Spleen (tissue), 7 donors: ENCODE measurements at regions not wholly inside any gene's neighbourhood (a gene's known extent, or its start where the extent isn't known, plus 50 kb on each side); places are given as distances from the start of the nearest gene placed in this dataset.

Experiments used
- POLR2A ChIP-seq, 3 donors: fragments of 450-650 bp; IDR thresholded peaks; one replicate each; pipeline ENCODE4 v1.5.1; 2017; ENCODE audit warnings: antibody characterized with exemption in 3 of 3, mild to moderate bottlenecking in 1 of 3
- TF ChIP-seq, protein P1 (sequence below), 11 experiments: fragments of 200-600 bp in 7 of 11; fragments of 450-650 bp in 4 of 11; sonication (generic) in 4 of 11; IDR thresholded peaks in 8 of 11; conservative IDR thresholded peaks in 3 of 11; 1 replicate in 7 of 11; 2 replicates in 4 of 11; pipeline versions ENCODE4 v1.4.0 to v1.8.0; 2016 to 2021; ENCODE audit warnings: antibody characterized with exemption in 11 of 11, inconsistent platforms in 4 of 11, mild to moderate bottlenecking in 1 of 11
- donor health status: DM: no; HTN: no; CAD: no; lungs with moderate emphysema.
- donor health status: DM: no; HTN: no; CAD: no.
- donor health status: DM: no; HTN: no; CAD: no.

DNA sequence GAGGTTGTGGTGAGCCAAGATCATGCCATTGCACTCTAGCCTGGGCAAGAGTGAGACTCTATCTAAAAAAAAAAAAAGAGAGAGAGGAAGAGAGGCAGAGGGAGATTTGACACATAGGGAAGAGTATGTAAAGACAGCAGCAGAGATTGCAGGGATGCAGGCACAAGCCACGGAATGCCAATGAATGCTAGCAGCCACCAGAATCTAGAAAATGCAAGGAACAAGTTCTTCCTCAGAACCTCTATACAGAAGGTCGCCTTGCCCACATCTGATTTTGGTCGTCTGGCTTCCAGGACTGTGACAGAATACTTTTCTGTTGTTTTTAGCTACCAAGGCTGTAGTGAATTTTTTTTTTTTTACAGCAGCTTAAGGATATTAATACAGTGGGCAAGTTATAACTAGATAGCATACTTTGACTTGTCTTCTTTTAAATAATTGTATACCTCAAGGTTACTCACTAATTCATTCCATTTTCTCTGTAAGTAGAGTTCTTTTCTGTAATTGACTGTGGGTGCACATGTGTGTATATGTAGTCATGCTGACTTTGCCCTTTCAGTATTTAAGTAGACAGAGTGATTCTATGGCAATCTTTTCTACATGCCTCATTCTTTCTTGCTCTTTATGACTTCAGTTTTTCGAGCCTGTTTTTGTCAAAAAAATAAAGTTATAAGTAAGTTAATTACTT lies 402.2 kb downstream of the GJA1 start:
- TF ChIP-seq, protein P1, sequence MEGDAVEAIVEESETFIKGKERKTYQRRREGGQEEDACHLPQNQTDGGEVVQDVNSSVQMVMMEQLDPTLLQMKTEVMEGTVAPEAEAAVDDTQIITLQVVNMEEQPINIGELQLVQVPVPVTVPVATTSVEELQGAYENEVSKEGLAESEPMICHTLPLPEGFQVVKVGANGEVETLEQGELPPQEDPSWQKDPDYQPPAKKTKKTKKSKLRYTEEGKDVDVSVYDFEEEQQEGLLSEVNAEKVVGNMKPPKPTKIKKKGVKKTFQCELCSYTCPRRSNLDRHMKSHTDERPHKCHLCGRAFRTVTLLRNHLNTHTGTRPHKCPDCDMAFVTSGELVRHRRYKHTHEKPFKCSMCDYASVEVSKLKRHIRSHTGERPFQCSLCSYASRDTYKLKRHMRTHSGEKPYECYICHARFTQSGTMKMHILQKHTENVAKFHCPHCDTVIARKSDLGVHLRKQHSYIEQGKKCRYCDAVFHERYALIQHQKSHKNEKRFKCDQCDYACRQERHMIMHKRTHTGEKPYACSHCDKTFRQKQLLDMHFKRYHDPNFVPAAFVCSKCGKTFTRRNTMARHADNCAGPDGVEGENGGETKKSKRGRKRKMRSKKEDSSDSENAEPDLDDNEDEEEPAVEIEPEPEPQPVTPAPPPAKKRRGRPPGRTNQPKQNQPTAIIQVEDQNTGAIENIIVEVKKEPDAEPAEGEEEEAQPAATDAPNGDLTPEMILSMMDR (IDR thresholded peaks at IDR 0.05 in 8 of 11, conservative IDR thresholded peaks at IDR 0.05 in 3 of 11) = no peak
- no peak for TF ChIP-seq POLR2A (IDR thresholded peaks at IDR 0.05)
